H9 (cell line): ENCODE measurements at regions not wholly inside any gene's neighbourhood (a gene's known extent, or its start where the extent isn't known, plus 50 kb on each side); places are given as distances from the start of the nearest gene placed in this dataset.

Experiments
- DNase-seq: peaks from one replicate; pipeline ENCODE4 v3.0.0-alpha.2; 2017
- H2AFZ ChIP-seq: one replicate; pipeline ENCODE4 v1.6.1; 2013; ENCODE audit warnings: mild to moderate bottlenecking, low read length, control low read depth, moderate library complexity
- H2AK5ac ChIP-seq: 2 replicates; pipeline ENCODE4 v1.6.1; 2013; ENCODE audit warnings: low read length, control low read depth, mixed read lengths; ENCODE audit not compliant: insufficient read length
- H2BK120ac ChIP-seq: one replicate; pipeline ENCODE4 v1.6.1; 2013; ENCODE audit warnings: low read depth, mild to moderate bottlenecking, low read length, control low read depth, inconsistent platforms; ENCODE audit not compliant: poor library complexity, severe bottlenecking
- H2BK12ac ChIP-seq: 2 replicates; pipeline ENCODE4 v1.6.1; 2013; ENCODE audit warnings: low read length, control low read depth, mixed read lengths, low read depth; ENCODE audit not compliant: insufficient read length
- H2BK15ac ChIP-seq: 2 replicates; pipeline ENCODE4 v1.6.1; 2013; ENCODE audit warnings: low read depth, low read length, control low read depth
- H2BK20ac ChIP-seq: one replicate; pipeline ENCODE4 v1.6.1; 2013; ENCODE audit warnings: low read depth, mild to moderate bottlenecking, low read length, control low read depth, inconsistent platforms; ENCODE audit not compliant: poor library complexity, severe bottlenecking
- H2BK5ac ChIP-seq: 2 replicates; pipeline ENCODE4 v1.6.1; 2013; ENCODE audit warnings: low read length, control low read depth, mixed read lengths; ENCODE audit not compliant: insufficient read length
- H3K14ac ChIP-seq: 2 replicates; pipeline ENCODE4 v1.6.1; 2013; ENCODE audit warnings: low read length, control low read depth; ENCODE audit not compliant: insufficient read depth
- H3K18ac ChIP-seq: 2 replicates; pipeline ENCODE4 v1.6.1; 2013; ENCODE audit warnings: low read depth, mild to moderate bottlenecking, mixed read lengths, low read length, control low read depth; ENCODE audit not compliant: insufficient read length
- H3K23ac ChIP-seq: 2 replicates; pipeline ENCODE4 v1.6.1; 2013; ENCODE audit warnings: low read length, control low read depth, mixed read lengths, low read depth; ENCODE audit not compliant: insufficient read length
- H3K23me2 ChIP-seq: 2 replicates; pipeline ENCODE4 v1.6.1; 2013; ENCODE audit warnings: low read depth, mild to moderate bottlenecking, mixed read lengths, low read length, control low read depth; ENCODE audit not compliant: insufficient read length, poor library complexity, severe bottlenecking
- H3K27ac ChIP-seq: 2 replicates; pipeline ENCODE4 v1.5.1; 2013; ENCODE audit warnings: low read length, control low read depth, mixed read lengths, low read depth; ENCODE audit not compliant: insufficient read length
- H3K27me3 ChIP-seq: 2 replicates; pipeline ENCODE4 v1.6.1; 2013; ENCODE audit warnings: low read length, control low read depth, inconsistent platforms; ENCODE audit not compliant: insufficient read depth
- H3K4ac ChIP-seq: 2 replicates; pipeline ENCODE4 v1.6.1; 2013; ENCODE audit warnings: low read depth, mild to moderate bottlenecking, control low read depth, inconsistent platforms, low read length, moderate library complexity
- H3K4me1 ChIP-seq: 2 replicates; pipeline ENCODE4 v1.6.1; 2013; ENCODE audit warnings: low read length, control low read depth, inconsistent platforms; ENCODE audit not compliant: insufficient read depth
- H3K4me2 ChIP-seq: 2 replicates; pipeline ENCODE4 v1.6.1; 2013; ENCODE audit warnings: low read length, control low read depth, mixed read lengths; ENCODE audit not compliant: insufficient read length, insufficient read depth
- H3K56ac ChIP-seq: 2 replicates; pipeline ENCODE4 v1.6.1; 2013; ENCODE audit warnings: low read depth, mild to moderate bottlenecking, mixed read lengths, low read length, control low read depth; ENCODE audit not compliant: insufficient read length
- H3K79me1 ChIP-seq: 2 replicates; pipeline ENCODE4 v1.6.1; 2013; ENCODE audit warnings: low read depth, mild to moderate bottlenecking, moderate library complexity, low read length, control low read depth, inconsistent platforms; ENCODE audit not compliant: insufficient read depth, poor library complexity, severe bottlenecking
- H3K79me2 ChIP-seq: 2 replicates; pipeline ENCODE4 v1.6.1; 2013; ENCODE audit warnings: low read length, control low read depth, inconsistent platforms; ENCODE audit not compliant: insufficient read depth
- H3K9ac ChIP-seq: 2 replicates; pipeline ENCODE4 v1.6.1; 2013; ENCODE audit warnings: low read length, control low read depth, mixed read lengths; ENCODE audit not compliant: insufficient read length; ENCODE audit errors: extremely low read depth
- H3K9me3 ChIP-seq: one replicate; pipeline ENCODE4 v1.6.1; 2013; ENCODE audit warnings: low read depth, low read length, inconsistent platforms; ENCODE audit not compliant: control insufficient read depth
- H3T11ph ChIP-seq: one replicate; pipeline ENCODE4 v1.6.1; 2013; ENCODE audit warnings: mild to moderate bottlenecking, low read length, control low read depth, inconsistent platforms
- H4K20me1 ChIP-seq: one replicate; pipeline ENCODE4 v1.6.1; 2013; ENCODE audit not compliant: control insufficient read depth, insufficient read length, insufficient read depth
- H4K5ac ChIP-seq: 2 replicates; pipeline ENCODE4 v1.6.1; 2013; ENCODE audit warnings: low read depth, mild to moderate bottlenecking, mixed read lengths, low read length, control low read depth; ENCODE audit not compliant: insufficient read length
- H4K8ac ChIP-seq: replicated peaks from 2 replicates; pipeline ENCODE4 v1.6.1; 2013; ENCODE audit warnings: low read length, control low read depth, mixed read lengths, low read depth; ENCODE audit not compliant: insufficient read length
- H4K91ac ChIP-seq: 2 replicates; pipeline ENCODE4 v1.6.1; 2013; ENCODE audit warnings: low read depth, mild to moderate bottlenecking, moderate library complexity, mixed read lengths, low read length, control low read depth; ENCODE audit not compliant: insufficient read length
- H3K27ac Mint-ChIP-seq, 3 experiments: 2 replicates in 2 of 3; 3 replicates in 1 of 3; pipeline ENCODE4 v1.8.0; 2020 to 2021; ENCODE audit warnings: mixed read lengths in 3 of 3, mild to moderate bottlenecking in 1 of 3, moderate library complexity in 1 of 3
- H3K27me3 Mint-ChIP-seq: 2 replicates; pipeline ENCODE4 v1.8.0; 2021; ENCODE audit warnings: low read depth, mild to moderate bottlenecking, moderate library complexity, mixed read lengths
- H3K36me3 Mint-ChIP-seq, 3 experiments: 2 replicates in 2 of 3; 3 replicates in 1 of 3; pipeline ENCODE4 v1.8.0; 2020 to 2021; ENCODE audit warnings: low read depth in 3 of 3, mixed read lengths in 3 of 3; ENCODE audit not compliant: insufficient read depth in 1 of 3
- H3K4me1 Mint-ChIP-seq, 2 experiments: 2 replicates each; pipeline ENCODE4 v1.8.0; 2020; ENCODE audit warnings: mixed read lengths in 2 of 2
- H3K4me3 Mint-ChIP-seq, 2 experiments: 2 replicates in 1 of 2; 3 replicates in 1 of 2; pipeline ENCODE4 v1.8.0; 2020 to 2021; ENCODE audit warnings: mild to moderate bottlenecking in 2 of 2, mixed read lengths in 2 of 2, moderate library complexity in 1 of 2
- H3K9me3 Mint-ChIP-seq, 2 experiments: 2 replicates in 1 of 2; 3 replicates in 1 of 2; pipeline ENCODE4 v1.8.0; 2020; ENCODE audit warnings: mild to moderate bottlenecking in 2 of 2, mixed read lengths in 2 of 2, moderate library complexity in 1 of 2
- CTCF ChIP-seq: fragments of 200-600 bp; sonication (generic); conservative IDR thresholded peaks from 3 replicates; pipeline ENCODE4 v1.8.0; 2021; ENCODE audit warnings: antibody characterized with exemption, mild to moderate bottlenecking
- WGBS: extraction: QIAGEN DNeasy Blood & Tissue Kit; methylation state at CpG from one replicate; pipeline ENCODE4 v1.1.7; 2013; ENCODE audit warnings: missing lambda C conversion rate, low lambda C conversion rate, mixed read lengths; ENCODE audit not compliant: insufficient read length; ENCODE audit errors: extremely low coverage; 5-methylcytosine and 5-hydroxymethylcytosine counted together

DNA sequence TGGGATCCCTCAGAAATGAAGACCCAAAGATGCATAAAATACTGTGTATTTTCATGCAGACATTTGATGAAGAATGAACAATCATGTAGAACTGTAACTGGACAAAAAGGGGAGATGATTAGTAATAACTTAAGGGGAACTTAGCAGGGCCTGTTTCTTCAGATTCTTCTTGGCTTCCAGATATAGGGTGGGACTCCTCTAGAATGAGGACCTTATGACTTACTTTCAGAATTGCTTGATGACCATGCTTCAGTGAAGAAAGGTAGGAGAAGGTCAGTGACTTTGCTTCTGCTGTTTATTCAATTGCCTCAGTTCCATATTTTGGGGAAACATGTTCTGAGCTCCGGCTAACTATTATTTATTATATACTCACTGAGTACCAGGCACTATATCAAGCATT, 580.8 kb downstream of the CENPC start:
- no peaks in the 10 kb centered on the region for H3K79me1 ChIP-seq
- H3K23me2 ChIP-seq = no peaks in the 10 kb centered on the region
- 0 out of 5 replicates have a peak, but pooled peaks cover 0 to 2% of the 10 kb centered on the region in 2 experiments for H3K9me3 Mint-ChIP-seq
- H3K23ac ChIP-seq = no peak overlapping the region
- no peak overlapping the region for H4K5ac ChIP-seq
- no peak overlapping the region for H3K18ac ChIP-seq
- no peak overlapping the region for H3K27ac ChIP-seq
- no peak overlapping the region for H2AFZ ChIP-seq
- H3K27me3 Mint-ChIP-seq = no peaks in the 10 kb centered on the region
- no peaks in the 10 kb centered on the region for H3K27me3 ChIP-seq
- TF ChIP-seq CTCF = no peak
- no peaks in the 10 kb centered on the region for H3K4me1 ChIP-seq
- H3K4me1 Mint-ChIP-seq = no peaks in the 10 kb centered on the region
- no peak overlapping the region for H3T11ph ChIP-seq
- H2AK5ac ChIP-seq = no peak overlapping the region
- no peak overlapping the region for H3K4ac ChIP-seq
- no peaks in the 10 kb centered on the region for H3K79me2 ChIP-seq
- H3K14ac ChIP-seq = no peak overlapping the region
- H2BK12ac ChIP-seq = no peak overlapping the region
- no peak overlapping the region for H2BK120ac ChIP-seq
- no peaks in the 10 kb centered on the region for H3K36me3 Mint-ChIP-seq
- H2BK20ac ChIP-seq = no peak overlapping the region
- no peaks in the 10 kb centered on the region for H4K20me1 ChIP-seq
- H2BK15ac ChIP-seq = no peak overlapping the region
- H4K8ac ChIP-seq = no peak overlapping the region
- no peaks in the 10 kb centered on the region for H3K9me3 ChIP-seq
- H3K56ac ChIP-seq = no peak overlapping the region
- WGBS = no CpG with 5 or more reads among the region's 1 CpG
- H4K91ac ChIP-seq = no peak overlapping the region
- H3K4me3 Mint-ChIP-seq = no peak overlapping the region
- H3K4me2 ChIP-seq = no peak overlapping the region
- no peak overlapping the region for H3K9ac ChIP-seq
- no peak for DNase-seq
- no peak overlapping the region for H2BK5ac ChIP-seq
- no peak overlapping the region for H3K27ac Mint-ChIP-seq
